Ascending aorta (tissue), 2 donors: ENCODE measurements at regions not wholly inside any gene's neighbourhood (a gene's known extent, or its start where the extent isn't known, plus 50 kb on each side); places are given as distances from the start of the nearest gene placed in this dataset.

Experiments
- DNase-seq, 2 donors: peaks; one replicate each; pipeline ENCODE4 v3.0.0-alpha.2; 2019; ENCODE audit warnings: low spot score in 2 of 2
- H3K27ac ChIP-seq, 2 donors: fragments of 200-600 bp; sonication (generic); one replicate each; pipeline ENCODE4 v1.5.1; 2016 to 2017; ENCODE audit warnings: mild to moderate bottlenecking in 1 of 2
- H3K27me3 ChIP-seq: fragments of 200-600 bp; sonication (generic); one replicate; pipeline ENCODE4 v1.5.1; 2017
- H3K36me3 ChIP-seq, 2 donors: fragments of 200-600 bp; sonication (generic); one replicate each; pipeline ENCODE4 v1.5.1; 2016
- H3K4me1 ChIP-seq, 2 donors: fragments of 200-600 bp; sonication (generic); one replicate each; pipeline ENCODE4 v1.5.1; 2016 to 2017; ENCODE audit warnings: mild to moderate bottlenecking in 1 of 2
- H3K4me3 ChIP-seq, 2 donors: fragments of 200-600 bp; sonication (generic); one replicate each; pipeline ENCODE4 v1.5.1; 2016 to 2017; ENCODE audit warnings: mild to moderate bottlenecking in 1 of 2
- H3K9me3 ChIP-seq, 2 donors: fragments of 200-600 bp; sonication (generic); one replicate each; pipeline ENCODE4 v1.5.1; 2016
- CTCF ChIP-seq, 3 experiments: fragments of 200-600 bp in 2 of 3; fragments of 450-650 bp in 1 of 3; sonication (generic) in 2 of 3; IDR thresholded peaks; one replicate each; pipeline ENCODE4 v1.5.1; 2016 to 2019; ENCODE audit warnings: antibody characterized with exemption in 3 of 3, mild to moderate bottlenecking in 1 of 3, moderate library complexity in 1 of 3
- intact Hi-C: fragments of 100-400 bp; cut with DNase I; formaldehyde crosslinking; loops from one replicate; pipeline ENCODE4 v1.15.1; 2023

GRCh38 chr1:163771637-163772036 is 449.9 kb downstream of the NUF2 start:
- TF ChIP-seq CTCF (IDR thresholded peaks at IDR 0.05) = no peak
- H3K4me3 ChIP-seq = no peak overlapping the region
- H3K27ac ChIP-seq = no peak overlapping the region
- H3K4me1 ChIP-seq = no peaks in the 10 kb centered on the region
- intact Hi-C loops = no loop called here
- no peak for DNase-seq
- no peaks in the 10 kb centered on the region for H3K36me3 ChIP-seq
- H3K9me3 ChIP-seq = no peaks in the 10 kb centered on the region
- H3K27me3 ChIP-seq = no peaks in the 10 kb centered on the region

GRCh38 chr1:163772246-163772645 is 450.5 kb downstream of the NUF2 start:
- Histone ChIP-seq H3K36me3 (no peaks in the 10 kb centered on the region), H3K9me3 (no peaks in the 10 kb centered on the region), H3K27me3 (no peaks in the 10 kb centered on the region), H3K4me3 (no peak overlapping the region), H3K4me1 (no peaks in the 10 kb centered on the region), H3K27ac (no peak overlapping the region)
- no peak for DNase-seq
- intact Hi-C loops = no loop called here
- no peak for TF ChIP-seq CTCF (IDR thresholded peaks at IDR 0.05)

- no peak overlapping the region for H3K4me3 ChIP-seq
- no peaks in the 10 kb centered on the region for H3K36me3 ChIP-seq
- H3K9me3 ChIP-seq = no peaks in the 10 kb centered on the region
- TF ChIP-seq CTCF (IDR thresholded peaks at IDR 0.05) = no peak
- H3K27me3 ChIP-seq = no peaks in the 10 kb centered on the region
- H3K27ac ChIP-seq = no peak overlapping the region
- intact Hi-C loops = no loop called here
- no peak for DNase-seq
- no peaks in the 10 kb centered on the region for H3K4me1 ChIP-seq
These were observed 451.6 kb downstream of the NUF2 start for GRCh38 chr1:163773396-163773795.

GRCh38 chr1:163774401-163774945 is 452.7 kb downstream of the NUF2 start:
- Histone ChIP-seq H3K4me1 (no peaks in the 10 kb centered on the region), H3K9me3 (no peaks in the 10 kb centered on the region), H3K4me3 (no peak overlapping the region), H3K27ac (no peak overlapping the region), H3K36me3 (no peaks in the 10 kb centered on the region), H3K27me3 (no peaks in the 10 kb centered on the region)
- no peak for DNase-seq
- intact Hi-C loops = no loop called here
- TF ChIP-seq CTCF (IDR thresholded peaks at IDR 0.05) = no peak

GRCh38 chr1:163774978-163775620 is 453.3 kb downstream of the NUF2 start:
- H3K4me3 ChIP-seq = no peak overlapping the region
- intact Hi-C loops = no loop called here
- H3K4me1 ChIP-seq = no peaks in the 10 kb centered on the region
- no peaks in the 10 kb centered on the region for H3K9me3 ChIP-seq
- no peaks in the 10 kb centered on the region for H3K27me3 ChIP-seq
- DNase-seq = no peak
- H3K27ac ChIP-seq = no peak overlapping the region
- H3K36me3 ChIP-seq = no peaks in the 10 kb centered on the region
- no peak for TF ChIP-seq CTCF (IDR thresholded peaks at IDR 0.05)
